Psoas muscle (tissue), 7 donors: ENCODE measurements at regions not wholly inside any gene's neighbourhood (a gene's known extent, or its start where the extent isn't known, plus 50 kb on each side); places are given as distances from the start of the nearest gene placed in this dataset.

Experiments
- ATAC-seq, 4 donors: fragments of 200-7000 bp; cut with Tn5 transposase; one replicate each; pipeline ENCODE4 v1.9.1; 2020; ENCODE audit warnings: moderate library complexity in 3 of 4, mild to moderate bottlenecking in 2 of 4
- DNase-seq, 2 donors: peaks; one replicate each; pipeline ENCODE4 v3.0.0-alpha.2; 2020
- H3K27ac ChIP-seq: fragments of 200-600 bp; one replicate; pipeline ENCODE4 v1.8.0; 2022
- H3K27me3 ChIP-seq, 3 donors: fragments of 200-600 bp in 1 of 3; one replicate each; pipeline versions ENCODE4 v1.6.1 to v1.8.0; 2013 to 2022; ENCODE audit warnings: low read length in 2 of 3, mild to moderate bottlenecking in 2 of 3, moderate library complexity in 1 of 3; ENCODE audit not compliant: insufficient read depth in 3 of 3
- H3K36me3 ChIP-seq, 2 donors: fragments of 200-600 bp in 1 of 2; one replicate each; pipeline versions ENCODE4 v1.6.1 to v1.8.0; 2013 to 2022; ENCODE audit warnings: low read depth in 1 of 2, mild to moderate bottlenecking in 1 of 2, moderate library complexity in 1 of 2; ENCODE audit not compliant: insufficient read depth in 1 of 2
- H3K4me1 ChIP-seq: fragments of 200-600 bp; one replicate; pipeline ENCODE4 v1.8.0; 2022
- H3K4me3 ChIP-seq: fragments of 200-600 bp; one replicate; pipeline ENCODE4 v1.8.0; 2022; ENCODE audit warnings: mild to moderate bottlenecking
- H3K9me3 ChIP-seq: fragments of 200-600 bp; one replicate; pipeline ENCODE4 v1.8.0; 2022
- CTCF ChIP-seq: fragments of 200-600 bp; IDR thresholded peaks from one replicate; pipeline ENCODE4 v1.8.0; 2022; ENCODE audit warnings: antibody characterized with exemption
- WGBS, 3 donors: extraction: QIAGEN DNeasy Blood & Tissue Kit; methylation state at CpG; one replicate each; pipeline versions ENCODE4 v1.1.6 to v1.1.7; 2013; 5-methylcytosine and 5-hydroxymethylcytosine counted together
- intact Hi-C, 2 donors: fragments of 100-400 bp; cut with DNase I; formaldehyde crosslinking; loops; one replicate each; pipeline versions ENCODE4 v1.11.0 to v1.14.2; 2022
- donor health status: healthy with polysubstance abuse.
- donor health status: DM: no; HTN: no; CAD: no; lungs with moderate emphysema.
- donor health status: Bipolar disorder and iron deficiency.
- donor health status: healthy.
- donor health status: DM: yes; HTN: yes; CAD: no.
- donor health status: DM: no; HTN: no; CAD: no.
- donor health status: DM: yes; HTN: yes; CAD: no.

GRCh38 chr1:30610917-30611316 is 112.5 kb downstream of the MATN1 start:
- no peaks in the 10 kb centered on the region for H3K4me1 ChIP-seq
- TF ChIP-seq CTCF, result no peak
- ATAC-seq (peak in 2 of 4 donors; percentile 32 to 37), DNase-seq (no peak)
- no peak overlapping the region for H3K27ac ChIP-seq
- H3K27me3 ChIP-seq, result peaks cover 0 to 2% (median 0%) of the 10 kb centered on the region in 3 donors
- no peak overlapping the region for H3K4me3 ChIP-seq
- intact Hi-C loops, result no loop called here
- no peaks in the 10 kb centered on the region for H3K36me3 ChIP-seq
- no peaks in the 10 kb centered on the region for H3K9me3 ChIP-seq

GRCh38 chr1:30609999-30610345 is 113.4 kb downstream of the MATN1 start:
- DNase-seq (no peak), ATAC-seq (no peak)
- H3K4me1 ChIP-seq, result no peaks in the 10 kb centered on the region
- peaks cover 0 to 6% (median 0%) of the 10 kb centered on the region in 3 donors for H3K27me3 ChIP-seq
- WGBS, 3 donors, result 64 to 72% (median 67%) methylated on average over 1 of the region's 1 CpG
- no peaks in the 10 kb centered on the region for H3K36me3 ChIP-seq
- no peak overlapping the region for H3K4me3 ChIP-seq
- intact Hi-C loops, result no loop called here
- no peak for TF ChIP-seq CTCF
- H3K9me3 ChIP-seq, result no peaks in the 10 kb centered on the region
- H3K27ac ChIP-seq, result no peak overlapping the region

- intact Hi-C loops, result no loop called here
- H3K27ac ChIP-seq, result no peak overlapping the region
- H3K27me3 ChIP-seq, result peaks cover 0 to 6% (median 0%) of the 10 kb centered on the region in 3 donors
- H3K4me3 ChIP-seq, result no peak overlapping the region
- H3K9me3 ChIP-seq, result no peaks in the 10 kb centered on the region
- no peak for TF ChIP-seq CTCF
- no peaks in the 10 kb centered on the region for H3K4me1 ChIP-seq
- DNase-seq (no peak), ATAC-seq (no peak)
- WGBS, 3 donors, result 68 to 74% (median 74%) methylated on average over 9 of the region's 9 CpGs
- H3K36me3 ChIP-seq, result no peaks in the 10 kb centered on the region
These were observed 113.9 kb downstream of the MATN1 start for GRCh38 chr1:30609336-30609998.

- WGBS, 3 donors, result 65 to 76% (median 68%) methylated on average over 5 of the region's 5 CpGs
- intact Hi-C loops, result no loop called here
- H3K9me3 ChIP-seq, result no peaks in the 10 kb centered on the region
- H3K4me3 ChIP-seq, result no peak overlapping the region
- DNase-seq (no peak), ATAC-seq (no peak)
- H3K27ac ChIP-seq, result no peak overlapping the region
- peaks cover 0 to 6% (median 0%) of the 10 kb centered on the region in 3 donors for H3K27me3 ChIP-seq
- H3K4me1 ChIP-seq, result no peaks in the 10 kb centered on the region
- no peaks in the 10 kb centered on the region for H3K36me3 ChIP-seq
- TF ChIP-seq CTCF, result no peak
These were observed 115.7 kb downstream of the MATN1 start for GRCh38 chr1:30607723-30608122.

GRCh38 chr1:30606166-30606565 is 117.2 kb downstream of the MATN1 start:
- Histone ChIP-seq H3K4me3 (no peak overlapping the region), H3K4me1 (no peaks in the 10 kb centered on the region), H3K27me3 (peaks cover 0 to 6% (median 0%) of the 10 kb centered on the region in 3 donors), H3K27ac (no peak overlapping the region), H3K36me3 (no peaks in the 10 kb centered on the region), H3K9me3 (no peaks in the 10 kb centered on the region)
- intact Hi-C loops, result no loop called here
- DNase-seq (no peak), ATAC-seq (no peak)
- TF ChIP-seq CTCF, result no peak
- 50 to 62% (median 51%) methylated on average over 5 to 6 of the region's 6 CpGs for WGBS, 3 donors
